H9 (cell line): ENCODE measurements at regions not wholly inside any gene's neighbourhood (a gene's known extent, or its start where the extent isn't known, plus 50 kb on each side); places are given as distances from the start of the nearest gene placed in this dataset.
A peak's percentile ranks its signal among the peaks of the same experiment; 100 is the strongest.

Experiments used
- DNase-seq: peaks from one replicate; pipeline ENCODE4 v3.0.0-alpha.2; 2017
- H2AFZ ChIP-seq: one replicate; pipeline ENCODE4 v1.6.1; 2013; ENCODE audit warnings: mild to moderate bottlenecking, low read length, control low read depth, moderate library complexity
- H2AK5ac ChIP-seq: 2 replicates; pipeline ENCODE4 v1.6.1; 2013; ENCODE audit warnings: low read length, control low read depth, mixed read lengths; ENCODE audit not compliant: insufficient read length
- H2BK120ac ChIP-seq: one replicate; pipeline ENCODE4 v1.6.1; 2013; ENCODE audit warnings: low read depth, mild to moderate bottlenecking, low read length, control low read depth, inconsistent platforms; ENCODE audit not compliant: poor library complexity, severe bottlenecking
- H2BK12ac ChIP-seq: 2 replicates; pipeline ENCODE4 v1.6.1; 2013; ENCODE audit warnings: low read length, control low read depth, mixed read lengths, low read depth; ENCODE audit not compliant: insufficient read length
- H2BK15ac ChIP-seq: 2 replicates; pipeline ENCODE4 v1.6.1; 2013; ENCODE audit warnings: low read depth, low read length, control low read depth
- H2BK20ac ChIP-seq: one replicate; pipeline ENCODE4 v1.6.1; 2013; ENCODE audit warnings: low read depth, mild to moderate bottlenecking, low read length, control low read depth, inconsistent platforms; ENCODE audit not compliant: poor library complexity, severe bottlenecking
- H2BK5ac ChIP-seq: 2 replicates; pipeline ENCODE4 v1.6.1; 2013; ENCODE audit warnings: low read length, control low read depth, mixed read lengths; ENCODE audit not compliant: insufficient read length
- H3K14ac ChIP-seq: 2 replicates; pipeline ENCODE4 v1.6.1; 2013; ENCODE audit warnings: low read length, control low read depth; ENCODE audit not compliant: insufficient read depth
- H3K18ac ChIP-seq: 2 replicates; pipeline ENCODE4 v1.6.1; 2013; ENCODE audit warnings: low read depth, mild to moderate bottlenecking, mixed read lengths, low read length, control low read depth; ENCODE audit not compliant: insufficient read length
- H3K23ac ChIP-seq: 2 replicates; pipeline ENCODE4 v1.6.1; 2013; ENCODE audit warnings: low read length, control low read depth, mixed read lengths, low read depth; ENCODE audit not compliant: insufficient read length
- H3K23me2 ChIP-seq: 2 replicates; pipeline ENCODE4 v1.6.1; 2013; ENCODE audit warnings: low read depth, mild to moderate bottlenecking, mixed read lengths, low read length, control low read depth; ENCODE audit not compliant: insufficient read length, poor library complexity, severe bottlenecking
- H3K27ac ChIP-seq: 2 replicates; pipeline ENCODE4 v1.5.1; 2013; ENCODE audit warnings: low read length, control low read depth, mixed read lengths, low read depth; ENCODE audit not compliant: insufficient read length
- H3K27me3 ChIP-seq: 2 replicates; pipeline ENCODE4 v1.6.1; 2013; ENCODE audit warnings: low read length, control low read depth, inconsistent platforms; ENCODE audit not compliant: insufficient read depth
- H3K4ac ChIP-seq: 2 replicates; pipeline ENCODE4 v1.6.1; 2013; ENCODE audit warnings: low read depth, mild to moderate bottlenecking, control low read depth, inconsistent platforms, low read length, moderate library complexity
- H3K4me1 ChIP-seq: 2 replicates; pipeline ENCODE4 v1.6.1; 2013; ENCODE audit warnings: low read length, control low read depth, inconsistent platforms; ENCODE audit not compliant: insufficient read depth
- H3K4me2 ChIP-seq: 2 replicates; pipeline ENCODE4 v1.6.1; 2013; ENCODE audit warnings: low read length, control low read depth, mixed read lengths; ENCODE audit not compliant: insufficient read length, insufficient read depth
- H3K56ac ChIP-seq: 2 replicates; pipeline ENCODE4 v1.6.1; 2013; ENCODE audit warnings: low read depth, mild to moderate bottlenecking, mixed read lengths, low read length, control low read depth; ENCODE audit not compliant: insufficient read length
- H3K79me1 ChIP-seq: 2 replicates; pipeline ENCODE4 v1.6.1; 2013; ENCODE audit warnings: low read depth, mild to moderate bottlenecking, moderate library complexity, low read length, control low read depth, inconsistent platforms; ENCODE audit not compliant: insufficient read depth, poor library complexity, severe bottlenecking
- H3K79me2 ChIP-seq: 2 replicates; pipeline ENCODE4 v1.6.1; 2013; ENCODE audit warnings: low read length, control low read depth, inconsistent platforms; ENCODE audit not compliant: insufficient read depth
- H3K9ac ChIP-seq: 2 replicates; pipeline ENCODE4 v1.6.1; 2013; ENCODE audit warnings: low read length, control low read depth, mixed read lengths; ENCODE audit not compliant: insufficient read length; ENCODE audit errors: extremely low read depth
- H3K9me3 ChIP-seq: one replicate; pipeline ENCODE4 v1.6.1; 2013; ENCODE audit warnings: low read depth, low read length, inconsistent platforms; ENCODE audit not compliant: control insufficient read depth
- H3T11ph ChIP-seq: one replicate; pipeline ENCODE4 v1.6.1; 2013; ENCODE audit warnings: mild to moderate bottlenecking, low read length, control low read depth, inconsistent platforms
- H4K20me1 ChIP-seq: one replicate; pipeline ENCODE4 v1.6.1; 2013; ENCODE audit not compliant: control insufficient read depth, insufficient read length, insufficient read depth
- H4K5ac ChIP-seq: 2 replicates; pipeline ENCODE4 v1.6.1; 2013; ENCODE audit warnings: low read depth, mild to moderate bottlenecking, mixed read lengths, low read length, control low read depth; ENCODE audit not compliant: insufficient read length
- H4K8ac ChIP-seq: replicated peaks from 2 replicates; pipeline ENCODE4 v1.6.1; 2013; ENCODE audit warnings: low read length, control low read depth, mixed read lengths, low read depth; ENCODE audit not compliant: insufficient read length
- H4K91ac ChIP-seq: 2 replicates; pipeline ENCODE4 v1.6.1; 2013; ENCODE audit warnings: low read depth, mild to moderate bottlenecking, moderate library complexity, mixed read lengths, low read length, control low read depth; ENCODE audit not compliant: insufficient read length
- H3K27ac Mint-ChIP-seq, 3 experiments: 2 replicates in 2 of 3; 3 replicates in 1 of 3; pipeline ENCODE4 v1.8.0; 2020 to 2021; ENCODE audit warnings: mixed read lengths in 3 of 3, mild to moderate bottlenecking in 1 of 3, moderate library complexity in 1 of 3
- H3K27me3 Mint-ChIP-seq: 2 replicates; pipeline ENCODE4 v1.8.0; 2021; ENCODE audit warnings: low read depth, mild to moderate bottlenecking, moderate library complexity, mixed read lengths
- H3K36me3 Mint-ChIP-seq, 3 experiments: 2 replicates in 2 of 3; 3 replicates in 1 of 3; pipeline ENCODE4 v1.8.0; 2020 to 2021; ENCODE audit warnings: low read depth in 3 of 3, mixed read lengths in 3 of 3; ENCODE audit not compliant: insufficient read depth in 1 of 3
- H3K4me1 Mint-ChIP-seq, 2 experiments: 2 replicates each; pipeline ENCODE4 v1.8.0; 2020; ENCODE audit warnings: mixed read lengths in 2 of 2
- H3K4me3 Mint-ChIP-seq, 2 experiments: 2 replicates in 1 of 2; 3 replicates in 1 of 2; pipeline ENCODE4 v1.8.0; 2020 to 2021; ENCODE audit warnings: mild to moderate bottlenecking in 2 of 2, mixed read lengths in 2 of 2, moderate library complexity in 1 of 2
- H3K9me3 Mint-ChIP-seq, 2 experiments: 2 replicates in 1 of 2; 3 replicates in 1 of 2; pipeline ENCODE4 v1.8.0; 2020; ENCODE audit warnings: mild to moderate bottlenecking in 2 of 2, mixed read lengths in 2 of 2, moderate library complexity in 1 of 2
- WGBS: extraction: QIAGEN DNeasy Blood & Tissue Kit; methylation state at CpG from one replicate; pipeline ENCODE4 v1.1.7; 2013; ENCODE audit warnings: missing lambda C conversion rate, low lambda C conversion rate, mixed read lengths; ENCODE audit not compliant: insufficient read length; ENCODE audit errors: extremely low coverage; 5-methylcytosine and 5-hydroxymethylcytosine counted together
- TF ChIP-seq, protein P1 (sequence below): fragments of 200-600 bp; sonication (generic); conservative IDR thresholded peaks from 3 replicates; pipeline ENCODE4 v1.8.0; 2021; ENCODE audit warnings: antibody characterized with exemption, mild to moderate bottlenecking

DNA sequence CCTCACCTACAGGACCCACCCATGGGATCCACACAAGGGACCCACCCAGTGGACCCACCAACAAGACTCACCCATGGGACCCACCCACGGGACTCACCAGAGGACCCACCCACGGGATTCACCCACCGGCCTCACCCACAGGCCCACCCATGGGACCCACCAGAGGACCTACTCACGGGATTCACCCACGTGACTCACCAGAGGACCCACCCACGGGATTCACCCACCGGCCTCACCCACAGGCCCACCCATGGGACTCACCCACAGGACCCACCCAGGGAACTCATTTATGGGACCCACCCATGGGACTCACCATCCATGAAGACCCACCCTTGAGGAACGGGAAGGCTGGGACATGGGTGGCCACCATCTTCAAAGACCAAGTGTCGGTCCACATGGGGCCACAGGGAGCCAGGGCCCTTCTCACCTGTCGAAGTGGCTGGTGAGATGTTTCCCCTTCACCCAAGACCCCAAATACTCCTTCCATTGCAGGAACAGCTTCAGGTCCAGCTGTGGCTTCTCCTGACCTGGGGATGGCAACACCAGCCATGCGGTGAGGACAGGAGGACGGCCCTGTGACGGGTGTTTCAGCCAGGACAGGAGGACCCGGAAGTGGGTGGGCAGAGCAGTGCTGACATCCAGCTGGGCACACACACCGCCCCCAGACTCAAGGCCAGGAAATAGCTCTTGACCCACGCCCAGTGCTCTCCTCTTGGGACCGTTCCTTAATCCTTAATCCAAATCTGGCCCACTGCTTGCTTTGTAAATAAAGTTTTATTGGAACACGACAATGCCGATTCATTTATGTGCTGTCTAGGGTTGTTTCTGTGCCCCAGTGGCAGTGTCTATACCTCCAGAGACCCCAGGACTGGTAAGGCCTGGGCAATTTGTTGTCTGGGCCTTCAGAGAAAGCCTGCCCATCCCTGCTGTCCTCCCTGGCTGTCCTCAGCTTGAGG lies 1005.1 kb downstream of the BRD1 start:
- Histone ChIP-seq H3K23me2 (no peaks in the 10 kb centered on the region), H4K8ac (no peak overlapping the region), H2BK5ac (no peak overlapping the region), H4K91ac (no peak overlapping the region), H4K20me1 (no peaks in the 10 kb centered on the region), H2BK15ac (no peak overlapping the region), H3K56ac (no peak overlapping the region), H3K27ac (no peak overlapping the region), H3K18ac (no peak overlapping the region), H2BK120ac (no peak overlapping the region), H3K14ac (peak overlapping the region; percentile 60; the same call in 1 of the 2 replicates), H3K9me3 (no peaks in the 10 kb centered on the region), H4K5ac (no peak overlapping the region), H3K23ac (no peak overlapping the region), H2AK5ac (no peak overlapping the region), H3K4me1 (no peaks in the 10 kb centered on the region), H2BK12ac (no peak overlapping the region), H3K4ac (no peak overlapping the region), H3K79me2 (no peaks in the 10 kb centered on the region), H2BK20ac (no peak overlapping the region), H2AFZ (no peak overlapping the region), H3K27me3 (no peaks in the 10 kb centered on the region), H3K79me1 (no peaks in the 10 kb centered on the region), H3K9ac (no peak overlapping the region), H3K4me2 (no peak overlapping the region), H3T11ph (no peak overlapping the region)
- Mint-ChIP-seq H3K27ac (peak overlapping the region in 1 of 3 experiments; percentile 36; a peak in 1 of 7 replicates), H3K4me1 (peaks cover 4 to 9% of the 10 kb centered on the region in 2 experiments), H3K4me3 (no peak overlapping the region), H3K36me3 (no peaks in the 10 kb centered on the region), H3K27me3 (peaks cover 4% of the 10 kb centered on the region), H3K9me3 (no peaks in the 10 kb centered on the region)
- TF ChIP-seq, protein P1, sequence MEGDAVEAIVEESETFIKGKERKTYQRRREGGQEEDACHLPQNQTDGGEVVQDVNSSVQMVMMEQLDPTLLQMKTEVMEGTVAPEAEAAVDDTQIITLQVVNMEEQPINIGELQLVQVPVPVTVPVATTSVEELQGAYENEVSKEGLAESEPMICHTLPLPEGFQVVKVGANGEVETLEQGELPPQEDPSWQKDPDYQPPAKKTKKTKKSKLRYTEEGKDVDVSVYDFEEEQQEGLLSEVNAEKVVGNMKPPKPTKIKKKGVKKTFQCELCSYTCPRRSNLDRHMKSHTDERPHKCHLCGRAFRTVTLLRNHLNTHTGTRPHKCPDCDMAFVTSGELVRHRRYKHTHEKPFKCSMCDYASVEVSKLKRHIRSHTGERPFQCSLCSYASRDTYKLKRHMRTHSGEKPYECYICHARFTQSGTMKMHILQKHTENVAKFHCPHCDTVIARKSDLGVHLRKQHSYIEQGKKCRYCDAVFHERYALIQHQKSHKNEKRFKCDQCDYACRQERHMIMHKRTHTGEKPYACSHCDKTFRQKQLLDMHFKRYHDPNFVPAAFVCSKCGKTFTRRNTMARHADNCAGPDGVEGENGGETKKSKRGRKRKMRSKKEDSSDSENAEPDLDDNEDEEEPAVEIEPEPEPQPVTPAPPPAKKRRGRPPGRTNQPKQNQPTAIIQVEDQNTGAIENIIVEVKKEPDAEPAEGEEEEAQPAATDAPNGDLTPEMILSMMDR, result no peak
- no peak for DNase-seq
- no CpG with 5 or more reads among the region's 19 CpGs for WGBS
